D721Med (cell line): ENCODE measurements at regions not wholly inside any gene's neighbourhood (a gene's known extent, or its start where the extent isn't known, plus 50 kb on each side); places are given as distances from the start of the nearest gene placed in this dataset.

Experiments
- DNase-seq: peaks from one replicate; pipeline ENCODE4 v3.0.0; 2011; ENCODE audit warnings: low spot score; ENCODE audit not compliant: insufficient read length
- FAIRE-seq: peaks from 2 replicates; lab custom pipeline; 2011; peaks lifted over from hg19 to GRCh38; lab: Jason Lieb, UNC
- TF ChIP-seq, protein P1 (sequence below): IDR thresholded peaks from 2 replicates; pipeline ENCODE4 v1.5.1; 2012; ENCODE audit warnings: mild to moderate bottlenecking, control low read depth; ENCODE audit not compliant: insufficient read depth; ENCODE audit errors: missing control alignments

DNA sequence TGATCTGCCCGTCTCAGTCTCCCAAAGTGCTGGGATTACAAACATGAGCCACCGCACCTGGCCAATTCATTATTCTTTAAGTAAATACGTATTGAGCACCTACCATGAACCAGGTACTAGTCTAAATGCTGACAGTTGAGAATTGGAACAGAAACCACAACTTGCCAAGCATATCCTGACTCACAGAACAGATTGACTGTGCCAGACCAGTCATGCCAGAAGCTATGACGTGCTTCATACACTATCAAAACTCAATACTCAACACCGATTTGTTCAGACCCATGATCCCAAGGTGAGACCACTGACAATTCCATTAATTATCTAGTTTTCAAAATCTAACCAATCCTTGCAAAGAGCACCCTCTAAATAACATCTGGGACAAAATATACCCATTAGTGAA, 148.6 kb downstream of the B3GNT2 start:
- FAIRE-seq, result no peak
- DNase-seq, result no peak
- TF ChIP-seq, protein P1, sequence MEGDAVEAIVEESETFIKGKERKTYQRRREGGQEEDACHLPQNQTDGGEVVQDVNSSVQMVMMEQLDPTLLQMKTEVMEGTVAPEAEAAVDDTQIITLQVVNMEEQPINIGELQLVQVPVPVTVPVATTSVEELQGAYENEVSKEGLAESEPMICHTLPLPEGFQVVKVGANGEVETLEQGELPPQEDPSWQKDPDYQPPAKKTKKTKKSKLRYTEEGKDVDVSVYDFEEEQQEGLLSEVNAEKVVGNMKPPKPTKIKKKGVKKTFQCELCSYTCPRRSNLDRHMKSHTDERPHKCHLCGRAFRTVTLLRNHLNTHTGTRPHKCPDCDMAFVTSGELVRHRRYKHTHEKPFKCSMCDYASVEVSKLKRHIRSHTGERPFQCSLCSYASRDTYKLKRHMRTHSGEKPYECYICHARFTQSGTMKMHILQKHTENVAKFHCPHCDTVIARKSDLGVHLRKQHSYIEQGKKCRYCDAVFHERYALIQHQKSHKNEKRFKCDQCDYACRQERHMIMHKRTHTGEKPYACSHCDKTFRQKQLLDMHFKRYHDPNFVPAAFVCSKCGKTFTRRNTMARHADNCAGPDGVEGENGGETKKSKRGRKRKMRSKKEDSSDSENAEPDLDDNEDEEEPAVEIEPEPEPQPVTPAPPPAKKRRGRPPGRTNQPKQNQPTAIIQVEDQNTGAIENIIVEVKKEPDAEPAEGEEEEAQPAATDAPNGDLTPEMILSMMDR, result no peak

DNA sequence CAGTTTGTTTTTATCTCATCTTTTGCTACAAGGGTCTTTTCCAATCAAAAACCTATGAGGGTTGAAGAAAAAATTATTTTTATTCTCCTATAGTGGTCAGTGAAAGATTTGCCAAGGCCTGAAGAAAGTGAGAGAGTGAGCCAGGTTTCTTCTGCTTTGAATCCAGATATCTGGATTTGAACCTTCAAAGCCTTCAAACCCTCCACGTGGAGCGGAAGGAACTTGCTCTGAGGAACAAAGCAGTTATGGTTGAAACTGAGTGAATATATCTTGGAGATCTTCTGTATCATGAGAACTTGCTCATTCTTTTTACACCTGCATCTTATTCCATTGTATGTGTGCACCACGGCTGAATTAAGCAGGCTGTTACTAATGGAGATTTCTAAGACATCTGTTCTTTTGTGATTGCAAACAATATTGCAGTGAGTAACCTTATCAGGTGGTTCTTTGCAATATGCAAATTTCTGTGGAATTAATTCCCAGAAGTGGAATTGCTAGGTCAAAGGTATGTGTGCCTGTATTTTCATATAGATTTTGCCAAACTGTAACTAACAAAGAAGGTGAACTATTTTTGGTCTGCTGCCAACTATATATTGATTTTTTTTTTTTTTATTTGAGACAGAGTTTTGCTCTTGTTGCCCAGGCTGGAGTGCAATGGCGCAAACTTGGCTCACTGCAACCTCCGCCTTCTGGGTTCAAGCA, 147.9 kb downstream of the B3GNT2 start:
- DNase-seq (no peak), FAIRE-seq (no peak)

DNA sequence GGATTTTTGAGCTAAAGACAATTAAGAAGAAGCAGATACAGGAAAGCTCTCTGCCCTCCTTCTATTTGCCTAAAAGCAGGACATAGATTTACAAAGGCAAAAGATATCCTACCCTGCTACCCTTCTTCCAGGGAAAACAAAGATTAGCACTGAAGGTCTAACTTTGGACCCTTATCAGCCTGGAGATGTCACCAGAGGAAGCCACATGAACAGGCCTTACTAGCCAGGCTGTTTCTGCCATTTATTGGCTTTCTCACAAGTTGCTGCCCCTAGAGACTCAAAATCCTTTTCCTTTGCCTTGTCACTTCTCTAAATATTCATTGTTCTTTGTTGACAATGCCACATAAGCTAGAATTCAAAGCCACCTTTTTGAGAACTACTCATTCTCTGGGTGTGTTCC, 147.3 kb downstream of the B3GNT2 start:
- DNase-seq (no peak), FAIRE-seq (no peak)
- TF ChIP-seq, protein P1, result no peak

More for the DNA sequence above, 147.9 kb downstream of the B3GNT2 start:
- TF ChIP-seq, protein P1, result no peak

DNA sequence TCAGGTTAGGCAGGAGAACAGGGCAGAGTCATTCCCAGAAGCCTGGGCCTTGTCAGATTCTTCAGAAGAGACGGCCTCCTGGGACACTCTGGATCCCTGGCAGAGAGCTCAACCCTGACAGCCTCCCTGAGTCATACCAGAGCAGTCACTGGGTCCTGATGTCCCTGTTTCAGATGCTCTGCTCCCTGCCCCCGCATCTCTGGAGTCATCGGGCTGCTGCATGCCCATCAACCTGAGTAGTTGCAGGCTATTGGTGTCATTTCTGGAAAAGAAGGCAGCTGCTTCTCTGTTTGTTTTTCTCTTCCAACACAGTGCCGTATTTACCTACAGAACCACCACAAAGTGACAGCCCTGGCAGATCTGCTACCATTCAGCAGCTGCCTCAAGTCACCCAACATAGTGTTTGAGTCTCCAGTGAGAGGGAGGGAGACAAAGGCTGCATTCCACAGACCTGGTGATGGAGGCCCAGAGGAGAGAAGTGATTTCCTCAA, 145.1 kb downstream of the B3GNT2 start:
- TF ChIP-seq, protein P1, result no peak
- FAIRE-seq (no peak), DNase-seq (no peak)

DNA sequence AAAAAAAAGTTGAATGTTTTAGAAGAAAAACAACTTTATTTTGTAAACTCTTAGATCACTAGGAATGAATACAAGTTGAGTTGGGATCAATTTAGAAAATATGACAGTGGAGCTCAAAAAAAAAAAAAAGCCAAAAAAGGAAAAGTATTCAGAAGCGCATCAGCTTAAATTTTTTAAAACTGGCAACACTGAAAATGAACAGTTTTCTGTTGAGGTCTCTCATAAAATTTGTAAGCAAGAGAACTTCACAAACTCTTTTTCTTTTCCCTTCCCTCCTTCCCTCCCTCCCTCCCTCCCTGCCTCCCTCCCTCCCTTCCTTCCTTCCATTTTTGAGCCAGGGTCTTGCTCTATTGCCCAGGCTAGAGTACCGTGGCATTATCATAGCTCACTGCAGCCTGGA, 143.9 kb downstream of the B3GNT2 start:
- TF ChIP-seq, protein P1, result no peak
- DNase-seq (no peak), FAIRE-seq (no peak)

DNA sequence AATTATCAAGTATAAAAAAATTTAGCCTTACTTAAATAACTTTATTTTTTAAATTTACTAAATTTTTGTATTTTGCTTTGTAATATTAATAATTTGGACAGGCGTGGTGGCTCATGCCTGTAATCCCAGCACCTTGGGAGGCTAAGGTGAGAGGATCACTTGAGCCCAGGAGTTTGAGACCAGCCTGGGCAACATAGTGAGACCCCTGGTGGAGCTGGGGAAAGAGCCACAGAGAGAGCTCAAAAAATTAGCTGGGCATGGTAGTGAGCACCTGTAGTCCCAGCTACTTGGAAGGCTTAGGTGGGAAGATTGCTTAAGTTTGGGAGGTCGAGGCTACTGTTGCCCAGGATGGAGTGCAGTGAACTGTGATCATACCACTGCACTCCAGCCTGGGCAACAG, 143.5 kb downstream of the B3GNT2 start:
- FAIRE-seq (no peak), DNase-seq (no peak)
- TF ChIP-seq, protein P1, result no peak

DNA sequence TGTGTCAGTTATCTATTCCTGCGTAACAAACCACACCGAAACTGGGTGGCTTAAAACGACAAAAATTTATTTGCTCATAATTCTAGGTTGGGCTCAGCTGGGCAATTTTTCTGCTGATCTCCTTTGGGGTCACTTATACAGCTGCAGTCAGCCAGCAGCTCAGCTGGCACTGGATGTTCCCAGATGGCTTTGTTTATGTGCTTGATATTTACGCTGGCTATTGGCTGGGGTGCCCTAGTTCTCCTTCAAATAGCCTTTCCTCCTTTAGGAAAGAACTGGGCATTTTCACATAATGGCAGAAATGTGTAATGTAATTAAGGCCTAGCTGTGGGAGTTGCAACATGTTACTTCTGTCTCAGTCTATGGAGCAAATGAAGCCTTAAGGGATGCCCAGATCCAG, 142.2 kb downstream of the B3GNT2 start:
- TF ChIP-seq, protein P1, result no peak
- no peak for FAIRE-seq
- DNase-seq, result no peak
